ENCODE measurements at regions not wholly inside any gene's neighbourhood (a gene's known extent, or its start where the extent isn't known, plus 50 kb on each side); places are given as distances from the start of the nearest gene placed in this dataset.

GRCh38 chr2:234212534-234212933 is 162.0 kb downstream of the SPP2 start:
- TF ChIP-seq EZH2 (IDR thresholded peaks at IDR 0.05; ENCODE audit: low read length, missing control alignments) (no peak), CTCF (conservative IDR thresholded peaks at IDR 0.05 in 1 of 2, IDR thresholded peaks at IDR 0.05 in 1 of 2; ENCODE audit: low read depth in 1 of 2, low read length in 2 of 2) (no peak)

Measured in fibroblast of lung (primary cell).